ENCODE measurements at regions not wholly inside any gene's neighbourhood (a gene's known extent, or its start where the extent isn't known, plus 50 kb on each side); places are given as distances from the start of the nearest gene placed in this dataset.

- H3K4me3 ChIP-seq (replicated peaks; ENCODE audit: low read depth, low read length): no peak overlapping the region
- DNase-seq (ENCODE audit: extremely low read depth, low read depth): no peak
- TF ChIP-seq CTCF (IDR thresholded peaks at IDR 0.05; ENCODE audit: low read depth, low read length, missing control alignments): no peak
Measured at GRCh38 chr6:79378957-79379356, 144.5 kb upstream of the HMGN3 start.

- no peak for TF ChIP-seq CTCF (IDR thresholded peaks at IDR 0.05; ENCODE audit: low read depth, low read length, missing control alignments)
- H3K4me3 ChIP-seq (replicated peaks; ENCODE audit: low read depth, low read length): no peak overlapping the region
- no peak for DNase-seq (ENCODE audit: extremely low read depth, low read depth)
Measured at GRCh38 chr6:79377888-79378348, 143.4 kb upstream of the HMGN3 start.

- H3K4me3 ChIP-seq (replicated peaks; ENCODE audit: low read depth, low read length): no peak overlapping the region
- DNase-seq (ENCODE audit: extremely low read depth, low read depth): no peak
- TF ChIP-seq CTCF (IDR thresholded peaks at IDR 0.05; ENCODE audit: low read depth, low read length, missing control alignments): no peak
Measured at GRCh38 chr6:79377047-79377446, 142.6 kb upstream of the HMGN3 start.

GRCh38 chr6:79375635-79376337 is 141.3 kb upstream of the HMGN3 start:
- no peak for DNase-seq (ENCODE audit: extremely low read depth, low read depth)
- TF ChIP-seq CTCF (IDR thresholded peaks at IDR 0.05; ENCODE audit: low read depth, low read length, missing control alignments): no peak

GRCh38 chr6:79374308-79374707 is 139.8 kb upstream of the HMGN3 start:
- no peak for DNase-seq (ENCODE audit: extremely low read depth, low read depth)
- H3K4me3 ChIP-seq (replicated peaks; ENCODE audit: low read depth, low read length): no peak overlapping the region
- no peak for TF ChIP-seq CTCF (IDR thresholded peaks at IDR 0.05; ENCODE audit: low read depth, low read length, missing control alignments)

More at GRCh38 chr6:79375635-79376337, 141.3 kb upstream of the HMGN3 start:
- no peak overlapping the region for H3K4me3 ChIP-seq (replicated peaks; ENCODE audit: low read depth, low read length)

GRCh38 chr6:79373880-79374279 is 139.4 kb upstream of the HMGN3 start:
- TF ChIP-seq CTCF (IDR thresholded peaks at IDR 0.05; ENCODE audit: low read depth, low read length, missing control alignments): no peak
- H3K4me3 ChIP-seq (replicated peaks; ENCODE audit: low read depth, low read length): no peak overlapping the region
- DNase-seq (ENCODE audit: extremely low read depth, low read depth): no peak

GRCh38 chr6:79373246-79373645 is 138.8 kb upstream of the HMGN3 start:
- TF ChIP-seq CTCF (IDR thresholded peaks at IDR 0.05; ENCODE audit: low read depth, low read length, missing control alignments): no peak
- no peak for DNase-seq (ENCODE audit: extremely low read depth, low read depth)
- H3K4me3 ChIP-seq (replicated peaks; ENCODE audit: low read depth, low read length): no peak overlapping the region
